ENCODE measurements at regions not wholly inside any gene's neighbourhood (a gene's known extent, or its start where the extent isn't known, plus 50 kb on each side); places are given as distances from the start of the nearest gene placed in this dataset.

GRCh38 chr6:133166766-133167165 lies 74.4 kb upstream of the EYA4 start:
- no peak for TF ChIP-seq CTCF (IDR thresholded peaks at IDR 0.05; ENCODE audit: poor library complexity)
- TF ChIP-seq EZH2 (IDR thresholded peaks at IDR 0.05; ENCODE audit: borderline replicate concordance), result no peak
